SK-N-SH (cell line): ENCODE measurements at regions not wholly inside any gene's neighbourhood (a gene's known extent, or its start where the extent isn't known, plus 50 kb on each side); places are given as distances from the start of the nearest gene placed in this dataset.

Experiments
- CTCF ChIA-PET: fragments of 300-600, 350-600 bp; formaldehyde crosslinking; extraction: SDS; loops from one replicate; lab custom pipeline; 2021; lab: Yijun Ruan, JAX
- POLR2A ChIA-PET: fragments of 350-600 bp; sonication (Branson Sonifier 250); formaldehyde crosslinking; extraction: SDS; loops from one replicate; lab custom pipeline; 2020; ENCODE audit warnings: antibody characterized with exemption, inconsistent platforms; lab: Yijun Ruan, JAX
- DNase-seq: peaks from one replicate; pipeline ENCODE4 v3.0.0; 2012
- H2AFZ ChIP-seq: fragments of 200-600 bp; sonication (generic); 2 replicates; pipeline ENCODE4 v1.8.1; 2016; ENCODE audit warnings: antibody characterized with exemption, mild to moderate bottlenecking, low read depth
- H3F3A ChIP-seq: fragments of 200-600 bp; sonication (generic); replicated peaks from 2 replicates; pipeline ENCODE3; 2016; ENCODE audit warnings: antibody characterized with exemption, mild to moderate bottlenecking; ENCODE audit not compliant: insufficient read depth
- H3K27ac ChIP-seq, 2 experiments: fragments of 200-500 bp in 1 of 2; fragments of 200-600 bp in 1 of 2; sonication (Bioruptor generic) in 1 of 2; sonication (generic), shearing (Covaris generic) in 1 of 2; 2 replicates each; pipeline versions ENCODE4 v1.5.1 to v1.6.1; 2014 to 2016; ENCODE audit warnings: low read depth in 2 of 2, inconsistent platforms in 1 of 2, low read length in 1 of 2, mild to moderate bottlenecking in 1 of 2, mixed read lengths in 1 of 2
- H3K27me3 ChIP-seq: fragments of 200-600 bp; sonication (generic), shearing (Covaris generic); 2 replicates; pipeline ENCODE4 v1.6.1; 2016; ENCODE audit warnings: mixed run types; ENCODE audit not compliant: insufficient read depth
- H3K36me3 ChIP-seq, 2 experiments: fragments of 200-500 bp in 1 of 2; fragments of 200-600 bp in 1 of 2; sonication (Bioruptor generic) in 1 of 2; sonication (generic) in 1 of 2; replicated peaks in 1 of 2; 2 replicates each; pipeline versions ENCODE3 to v1.5.1; 2014 to 2016; ENCODE audit warnings: low read length in 1 of 2, mild to moderate bottlenecking in 1 of 2; ENCODE audit not compliant: insufficient read depth in 2 of 2, control insufficient read depth in 1 of 2
- H3K4me1 ChIP-seq, 2 experiments: fragments of 200-500 bp in 1 of 2; fragments of 200-600 bp in 1 of 2; sonication (Bioruptor generic) in 1 of 2; sonication (generic), shearing (Covaris generic) in 1 of 2; 2 replicates each; pipeline versions ENCODE4 v1.5.1 to v1.6.1; 2014 to 2016; ENCODE audit warnings: low read depth in 1 of 2, low read length in 1 of 2, mixed run types in 1 of 2; ENCODE audit not compliant: insufficient read depth in 2 of 2, control insufficient read depth in 1 of 2
- H3K4me2 ChIP-seq: fragments of 200-600 bp; sonication (generic), shearing (Covaris generic); 2 replicates; pipeline ENCODE4 v1.6.1; 2017; ENCODE audit warnings: mixed run types
- H3K4me3 ChIP-seq, 2 experiments: fragments of 200-500 bp in 1 of 2; fragments of 200-600 bp in 1 of 2; sonication (Bioruptor generic) in 1 of 2; sonication (generic), shearing (Covaris generic) in 1 of 2; 2 replicates each; pipeline versions ENCODE4 v1.5.1 to v1.8.1; 2014 to 2016; ENCODE audit warnings: low read depth in 2 of 2, inconsistent platforms in 1 of 2, low read length in 1 of 2, mild to moderate bottlenecking in 1 of 2, mixed read lengths in 1 of 2, moderate library complexity in 1 of 2
- H3K79me2 ChIP-seq: fragments of 200-600 bp; sonication (generic); 2 replicates; pipeline ENCODE4 v1.8.1; 2017; ENCODE audit warnings: mild to moderate bottlenecking; ENCODE audit not compliant: insufficient read depth
- H3K9ac ChIP-seq: fragments of 200-600 bp; sonication (generic); 2 replicates; pipeline ENCODE4 v1.6.1; 2017; ENCODE audit warnings: mixed run types
- H3K9me2 ChIP-seq: fragments of 200-600 bp; sonication (generic); 2 replicates; pipeline ENCODE4 v1.6.1; 2017; ENCODE audit warnings: mixed run types
- H3K9me3 ChIP-seq: fragments of 200-600 bp; sonication (generic); 2 replicates; pipeline ENCODE4 v1.6.1; 2017; ENCODE audit warnings: mixed run types, mild to moderate bottlenecking, moderate library complexity
- H4K20me1 ChIP-seq: fragments of 200-600 bp; sonication (generic); 2 replicates; pipeline ENCODE4 v1.6.1; 2017; ENCODE audit warnings: mild to moderate bottlenecking, mixed run types; ENCODE audit not compliant: insufficient read depth
- CTCF ChIP-seq: fragments of 200-600 bp; sonication (generic); IDR thresholded peaks from 2 replicates; pipeline ENCODE4 v1.6.1; 2017; ENCODE audit warnings: antibody characterized with exemption, mild to moderate bottlenecking, moderate library complexity
- ELF1 ChIP-seq: IDR thresholded peaks from 2 replicates; pipeline ENCODE4 v1.4.0; 2012
- EP300 ChIP-seq, 2 experiments: IDR thresholded peaks; 2 replicates each; pipeline versions ENCODE4 v1.4.0 to v1.6.1; 2012; ENCODE audit warnings: borderline replicate concordance in 1 of 2, low read depth in 1 of 2, low read length in 1 of 2
- FOXJ3 ChIP-seq: sonication (generic); formaldehyde crosslinking; IDR thresholded peaks from 2 replicates; pipeline ENCODE4 v1.5.1; 2020; ENCODE audit warnings: mild to moderate bottlenecking, missing genetic modification reagents
- GATA2 ChIP-seq: sonication (generic); formaldehyde crosslinking; IDR thresholded peaks from 2 replicates; pipeline ENCODE4 v1.5.0; 2020; ENCODE audit warnings: mild to moderate bottlenecking, missing genetic modification reagents
- IRF3 ChIP-seq: fragments of 150-350 bp; IDR thresholded peaks from 2 replicates; pipeline ENCODE4 v1.6.1; 2016; ENCODE audit warnings: mild to moderate bottlenecking, low read depth, low read length
- MAX ChIP-seq: IDR thresholded peaks from 2 replicates; pipeline ENCODE4 v1.4.0; 2012; ENCODE audit warnings: low read depth
- MEF2A ChIP-seq: IDR thresholded peaks from 2 replicates; pipeline ENCODE4 v1.4.0; 2012; ENCODE audit warnings: low read depth, borderline replicate concordance
- MXI1 ChIP-seq: IDR thresholded peaks from 2 replicates; pipeline ENCODE4 v1.6.1; 2012; ENCODE audit warnings: mild to moderate bottlenecking, low read depth, low read length, improper control_type of control experiment
- NRF1 ChIP-seq: IDR thresholded peaks from 2 replicates; pipeline ENCODE4 v1.6.1; 2012; ENCODE audit warnings: low read depth, mild to moderate bottlenecking, low read length
- PBX3 ChIP-seq: IDR thresholded peaks from 2 replicates; pipeline ENCODE4; 2012
- POLR2AphosphoS5 ChIP-seq: IDR thresholded peaks from 2 replicates; pipeline ENCODE4 v1.6.1; 2012; ENCODE audit warnings: low read depth, low read length
- RAD21 ChIP-seq: IDR thresholded peaks from 2 replicates; pipeline ENCODE4 v1.6.1; 2012; ENCODE audit warnings: mild to moderate bottlenecking, low read length
- RCOR1 ChIP-seq: fragments of 150-350 bp; IDR thresholded peaks from 2 replicates; pipeline ENCODE4 v1.6.1; 2017; ENCODE audit warnings: antibody characterized with exemption, low read length
- RFX5 ChIP-seq: IDR thresholded peaks from 2 replicates; pipeline ENCODE4 v1.6.1; 2012; ENCODE audit warnings: mild to moderate bottlenecking, improper control_type of control experiment, low read length
- RXRA ChIP-seq: IDR thresholded peaks from 2 replicates; pipeline ENCODE4 v1.4.0; 2012; ENCODE audit warnings: low read depth, mild to moderate bottlenecking, borderline replicate concordance
- SMC3 ChIP-seq: IDR thresholded peaks from 2 replicates; pipeline ENCODE4 v1.6.1; 2012; ENCODE audit warnings: low read depth, low read length, improper control_type of control experiment
- TAF1 ChIP-seq: IDR thresholded peaks from 2 replicates; pipeline ENCODE4 v1.6.1; 2012; ENCODE audit warnings: low read depth, mild to moderate bottlenecking, low read length, moderate library complexity, borderline replicate concordance
- TCF12 ChIP-seq: IDR thresholded peaks from 2 replicates; pipeline ENCODE4 v1.4.0; 2012
- USF1 ChIP-seq: IDR thresholded peaks from 2 replicates; pipeline ENCODE4 v1.4.0; 2012; ENCODE audit warnings: low read depth, borderline replicate concordance
- YY1 ChIP-seq: IDR thresholded peaks from 2 replicates; pipeline ENCODE4 v1.4.0; 2012; ENCODE audit warnings: low read depth, mild to moderate bottlenecking
- ZBTB33 ChIP-seq: IDR thresholded peaks from 2 replicates; pipeline ENCODE4 v1.4.0; 2012; ENCODE audit warnings: low read depth, borderline replicate concordance
- WGBS: methylation state at CpG from one replicate; pipeline ENCODE4 v1.1.6; 2017; ENCODE audit warnings: low lambda C conversion rate; 5-methylcytosine and 5-hydroxymethylcytosine counted together

GRCh38 chr15:31238906-31239305, 87.7 kb upstream of the KLF13 start:
- CTCF ChIA-PET: interaction anchor here (1.3 to 1.4 kb wide), 2 partner anchors 24 to 61 kb away, joined by 3 read pairs; no protein-coding TSS in a partner anchor

GRCh38 chr15:31239409-31239808, 87.2 kb upstream of the KLF13 start:
- H3K79me2 ChIP-seq: no peaks in the 10 kb centered on the region
- no peak for DNase-seq
- no peak overlapping the region for H3K4me2 ChIP-seq
- ChIA-PET CTCF (interaction anchor here (0.9 kb wide), 1 partner anchor 24 kb away, joined by 3 read pairs; no protein-coding TSS in a partner anchor), POLR2A (no interaction called here)
- H4K20me1 ChIP-seq: no peaks in the 10 kb centered on the region
- H3K27me3 ChIP-seq: no peaks in the 10 kb centered on the region
- no peak overlapping the region for H2AFZ ChIP-seq
- no peaks in the 10 kb centered on the region for H3K9me3 ChIP-seq
- peaks cover 15 to 31% of the 10 kb centered on the region in 2 experiments; a peak in 3 of 4 replicates for H3K4me1 ChIP-seq
- H3K4me3 ChIP-seq: no peak overlapping the region
- no peaks in the 10 kb centered on the region for H3K9me2 ChIP-seq
- no peak overlapping the region for H3K27ac ChIP-seq
- no peaks in the 10 kb centered on the region for H3F3A ChIP-seq
- no peak overlapping the region for H3K9ac ChIP-seq
- no peaks in the 10 kb centered on the region for H3K36me3 ChIP-seq
- 87% methylated on average over 4 of the region's 4 CpGs for WGBS
- TF ChIP-seq RAD21 (no peak), RXRA (no peak), PBX3 (no peak), USF1 (no peak), NRF1 (no peak), ZBTB33 (no peak), ELF1 (no peak), RFX5 (no peak)

More at GRCh38 chr15:31238906-31239305, 87.7 kb upstream of the KLF13 start:
- Histone ChIP-seq H3K4me1 (peaks cover 15 to 31% of the 10 kb centered on the region in 2 experiments; a peak in 3 of 4 replicates), H3K79me2 (no peaks in the 10 kb centered on the region), H3K27me3 (no peaks in the 10 kb centered on the region), H3K4me3 (no peak overlapping the region), H4K20me1 (no peaks in the 10 kb centered on the region), H3K36me3 (no peaks in the 10 kb centered on the region), H3K27ac (no peak overlapping the region), H3K4me2 (no peak overlapping the region), H3K9me3 (no peaks in the 10 kb centered on the region), H3K9ac (no peak overlapping the region), H3F3A (no peaks in the 10 kb centered on the region), H3K9me2 (no peaks in the 10 kb centered on the region), H2AFZ (no peak overlapping the region)
- DNase-seq: no peak
- 73% methylated on average over 1 of the region's 1 CpG for WGBS
- TF ChIP-seq CTCF (no peak), MAX (no peak), ELF1 (no peak), EP300 (IDR thresholded peaks at IDR 0.05; ENCODE audit: borderline replicate concordance in 1 of 2, low read depth in 1 of 2, low read length in 1 of 2) (no peak), NRF1 (no peak), RFX5 (no peak), YY1 (no peak), TCF12 (no peak), GATA2 (CRISPR knock-in tag) (no peak), RCOR1 (no peak), POLR2AphosphoS5 (no peak), TAF1 (no peak), SMC3 (no peak), IRF3 (no peak), MXI1 (no peak), MEF2A (no peak), FOXJ3 (CRISPR knock-in tag) (no peak)
- POLR2A ChIA-PET: no interaction called here
